Left ventricle myocardium inferior (tissue), 1 donor: ENCODE measurements at regions not wholly inside any gene's neighbourhood (a gene's known extent, or its start where the extent isn't known, plus 50 kb on each side); places are given as distances from the start of the nearest gene placed in this dataset.
A peak's percentile ranks its signal among the peaks of the same experiment; 100 is the strongest.

ENCODE experiments used
- DNase-seq: peaks from one replicate; pipeline ENCODE4 v3.0.0-alpha.2; 2020
- H3K27ac ChIP-seq: fragments of 200-600 bp; replicated peaks from 2 replicates; pipeline ENCODE4 v1.8.0; 2021
- H3K27me3 ChIP-seq: fragments of 200-600 bp; 2 replicates; pipeline ENCODE4 v1.8.0; 2021; ENCODE audit warnings: low read depth
- H3K36me3 ChIP-seq: fragments of 200-600 bp; 2 replicates; pipeline ENCODE4 v1.8.0; 2021
- H3K4me1 ChIP-seq: fragments of 200-600 bp; 2 replicates; pipeline ENCODE4 v1.8.0; 2021
- H3K4me3 ChIP-seq: fragments of 200-600 bp; 2 replicates; pipeline ENCODE4 v1.8.0; 2021; ENCODE audit warnings: mild to moderate bottlenecking, moderate library complexity
- H3K9me3 ChIP-seq: fragments of 200-600 bp; replicated peaks from 2 replicates; pipeline ENCODE4 v1.8.0; 2021
- intact Hi-C: fragments of 100-400 bp; cut with micrococcal nuclease; formaldehyde crosslinking; loops from one replicate; pipeline ENCODE4 v1.11.0; 2022
- TF ChIP-seq, protein P1 (sequence below): fragments of 200-600 bp; IDR thresholded peaks from 2 replicates; pipeline ENCODE4 v1.8.0; 2021; ENCODE audit warnings: antibody characterized with exemption, mild to moderate bottlenecking, borderline replicate concordance
- donor health status: DM: no; HTN: yes; CAD: no; lungs with severe emphysema.

DNA sequence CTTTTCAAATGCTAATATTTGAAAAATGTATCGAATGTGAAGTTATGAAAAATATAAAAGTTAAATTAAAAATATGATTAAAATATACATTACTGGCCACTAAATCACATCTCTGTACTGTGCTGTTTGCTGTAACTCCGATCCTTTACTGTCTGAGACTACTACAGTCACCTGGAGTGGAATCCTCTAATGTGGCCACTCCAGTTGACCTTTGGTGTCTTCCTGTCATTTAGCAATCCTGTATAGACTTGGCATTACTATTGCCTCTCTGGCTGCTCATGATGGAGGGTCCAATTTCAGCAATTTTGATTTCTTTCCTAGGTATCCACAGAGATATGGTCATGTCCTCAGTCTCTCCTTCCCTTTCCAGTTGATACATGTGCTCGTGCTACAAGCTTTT, 560.0 kb downstream of the CCDC85A start:
- Histone ChIP-seq H3K4me3 (no peak overlapping the region), H3K4me1 (no peaks in the 10 kb centered on the region), H3K27me3 (no peaks in the 10 kb centered on the region), H3K9me3 (no peaks in the 10 kb centered on the region), H3K36me3 (no peaks in the 10 kb centered on the region), H3K27ac (no peak overlapping the region)
- intact Hi-C loops: loop anchor here (10.0 kb wide), 1 partner anchor 549 kb away; no protein-coding TSS in a partner anchor
- DNase-seq: no peak
- TF ChIP-seq, protein P1, sequence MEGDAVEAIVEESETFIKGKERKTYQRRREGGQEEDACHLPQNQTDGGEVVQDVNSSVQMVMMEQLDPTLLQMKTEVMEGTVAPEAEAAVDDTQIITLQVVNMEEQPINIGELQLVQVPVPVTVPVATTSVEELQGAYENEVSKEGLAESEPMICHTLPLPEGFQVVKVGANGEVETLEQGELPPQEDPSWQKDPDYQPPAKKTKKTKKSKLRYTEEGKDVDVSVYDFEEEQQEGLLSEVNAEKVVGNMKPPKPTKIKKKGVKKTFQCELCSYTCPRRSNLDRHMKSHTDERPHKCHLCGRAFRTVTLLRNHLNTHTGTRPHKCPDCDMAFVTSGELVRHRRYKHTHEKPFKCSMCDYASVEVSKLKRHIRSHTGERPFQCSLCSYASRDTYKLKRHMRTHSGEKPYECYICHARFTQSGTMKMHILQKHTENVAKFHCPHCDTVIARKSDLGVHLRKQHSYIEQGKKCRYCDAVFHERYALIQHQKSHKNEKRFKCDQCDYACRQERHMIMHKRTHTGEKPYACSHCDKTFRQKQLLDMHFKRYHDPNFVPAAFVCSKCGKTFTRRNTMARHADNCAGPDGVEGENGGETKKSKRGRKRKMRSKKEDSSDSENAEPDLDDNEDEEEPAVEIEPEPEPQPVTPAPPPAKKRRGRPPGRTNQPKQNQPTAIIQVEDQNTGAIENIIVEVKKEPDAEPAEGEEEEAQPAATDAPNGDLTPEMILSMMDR: no peak

DNA sequence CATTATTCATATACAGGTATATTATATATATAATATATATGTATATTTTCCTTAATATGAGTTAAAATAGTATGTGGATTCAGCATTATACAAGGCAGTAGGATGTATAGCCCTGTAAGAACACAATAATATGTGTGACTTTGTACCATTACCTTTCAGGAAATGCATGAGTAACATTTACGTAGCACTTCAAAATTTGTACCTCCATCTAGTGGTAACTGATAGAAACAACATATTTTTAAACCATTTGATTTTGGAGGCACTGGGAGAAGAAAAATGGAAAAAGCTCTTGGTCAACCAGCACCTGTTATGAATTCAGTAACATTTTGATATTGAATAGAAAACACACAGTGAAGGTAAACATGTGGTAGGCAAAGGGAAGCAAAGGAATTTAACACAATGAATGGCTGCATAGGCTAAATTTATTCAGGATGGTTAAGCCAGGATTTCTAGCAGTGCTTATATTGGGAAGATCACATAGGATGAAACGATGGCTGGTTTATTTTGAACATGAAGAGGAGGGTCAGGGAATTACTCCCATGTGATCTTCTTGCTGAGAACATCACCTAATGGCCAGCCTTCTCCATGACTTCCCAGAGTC, 565.5 kb downstream of the CCDC85A start:
- Histone ChIP-seq H3K4me3 (no peak overlapping the region), H3K27me3 (no peaks in the 10 kb centered on the region), H3K36me3 (no peaks in the 10 kb centered on the region), H3K27ac (no peak overlapping the region), H3K9me3 (no peaks in the 10 kb centered on the region), H3K4me1 (no peaks in the 10 kb centered on the region)
- TF ChIP-seq, protein P1: peak; percentile 70
- intact Hi-C loops: loop anchor here (10.0 kb wide), 1 partner anchor 554 kb away; no protein-coding TSS in a partner anchor
- no peak for DNase-seq

DNA sequence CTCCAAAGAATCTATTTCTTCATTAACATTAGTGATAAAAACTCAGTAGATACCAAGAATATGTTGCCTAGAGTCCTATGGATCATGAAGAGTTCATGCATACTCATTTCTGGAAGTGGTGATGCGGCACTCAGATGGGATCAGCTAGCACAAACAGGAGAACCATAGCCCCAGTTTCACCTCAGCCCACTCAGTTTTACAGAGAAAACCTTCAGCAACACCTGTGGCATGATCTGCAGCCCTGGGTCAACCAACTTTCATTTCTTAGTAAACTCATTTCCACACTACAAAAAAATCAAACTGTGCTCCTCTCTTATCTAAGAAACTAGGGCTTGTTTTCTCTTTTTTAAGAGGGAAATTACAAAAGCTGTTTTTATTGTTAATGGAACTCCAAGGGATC, 569.4 kb downstream of the CCDC85A start:
- Histone ChIP-seq H3K4me1 (peaks cover 8% of the 10 kb centered on the region), H3K27ac (no peak overlapping the region), H3K4me3 (no peak overlapping the region), H3K9me3 (no peaks in the 10 kb centered on the region), H3K27me3 (no peaks in the 10 kb centered on the region), H3K36me3 (no peaks in the 10 kb centered on the region)
- intact Hi-C loops: no loop called here
- DNase-seq: no peak
- TF ChIP-seq, protein P1: no peak

DNA sequence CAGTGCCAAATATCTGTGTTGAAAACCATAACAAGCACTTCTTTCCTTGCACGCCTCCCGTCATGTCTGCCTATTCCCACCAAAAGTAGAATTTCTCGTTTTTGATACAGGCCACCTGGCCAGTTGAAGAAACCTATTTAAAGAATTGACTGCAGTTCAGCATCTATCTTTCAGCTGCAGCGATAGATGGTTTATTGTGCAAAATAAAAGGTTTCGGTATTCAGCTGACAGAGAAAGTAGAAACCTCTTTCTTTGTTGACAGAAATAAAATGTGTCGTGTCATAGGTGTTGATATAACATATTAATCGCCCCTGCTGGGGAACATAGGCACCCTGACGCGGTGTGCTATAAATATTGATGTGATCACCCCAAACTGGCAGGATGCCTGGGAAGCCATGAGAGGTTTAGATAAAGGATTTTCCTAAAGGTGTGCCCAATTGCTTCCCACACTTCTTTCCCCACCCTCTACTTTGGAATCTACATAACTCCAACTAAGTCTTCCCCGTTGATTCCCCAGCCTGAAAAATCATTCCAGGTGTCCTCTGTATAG, 570.4 kb downstream of the CCDC85A start:
- Histone ChIP-seq H3K4me3 (no peak overlapping the region), H3K36me3 (no peaks in the 10 kb centered on the region), H3K4me1 (peaks cover 8% of the 10 kb centered on the region), H3K27ac (peak overlapping the region; percentile 60), H3K27me3 (no peaks in the 10 kb centered on the region), H3K9me3 (no peaks in the 10 kb centered on the region)
- DNase-seq: peak; percentile 40
- TF ChIP-seq, protein P1: no peak
- intact Hi-C loops: no loop called here

DNA sequence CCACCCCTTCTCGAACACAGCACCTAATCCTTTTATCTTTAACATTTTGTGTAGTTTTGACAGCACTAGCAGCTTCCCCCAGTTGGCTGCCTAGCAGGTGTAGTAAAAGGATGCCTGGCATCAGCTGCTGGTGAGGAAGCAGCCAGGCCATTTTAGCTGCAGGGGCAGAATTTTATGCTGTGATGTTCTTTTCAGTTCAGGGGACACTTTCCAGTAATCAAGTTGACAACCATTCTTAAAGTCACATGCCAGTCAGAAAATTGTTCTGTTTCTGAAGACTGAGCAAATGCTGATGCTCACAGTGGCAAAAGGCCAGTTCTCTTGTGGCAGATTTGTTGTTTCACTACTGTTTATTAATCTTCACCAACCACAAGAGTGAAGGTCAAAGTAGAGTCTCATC, 570.8 kb downstream of the CCDC85A start:
- no peaks in the 10 kb centered on the region for H3K36me3 ChIP-seq
- no peaks in the 10 kb centered on the region for H3K9me3 ChIP-seq
- no peak for DNase-seq
- TF ChIP-seq, protein P1: no peak
- H3K27ac ChIP-seq: peak overlapping the region; percentile 60
- intact Hi-C loops: no loop called here
- no peak overlapping the region for H3K4me3 ChIP-seq
- peaks cover 8% of the 10 kb centered on the region for H3K4me1 ChIP-seq
- H3K27me3 ChIP-seq: no peaks in the 10 kb centered on the region
